ENCODE measurements at regions not wholly inside any gene's neighbourhood (a gene's known extent, or its start where the extent isn't known, plus 50 kb on each side); places are given as distances from the start of the nearest gene placed in this dataset.

- peaks cover 3% of the 10 kb centered on the region for H3K27me3 ChIP-seq (ENCODE audit: control insufficient read depth, insufficient read depth, low read length)
- no peaks in the 10 kb centered on the region for H3K36me3 ChIP-seq (ENCODE audit: control insufficient read depth, low read depth, low read length)
- peaks cover 2% of the 10 kb centered on the region for H3K4me1 ChIP-seq (ENCODE audit: control insufficient read depth, low read depth, low read length)
- H3K27ac ChIP-seq (ENCODE audit: low read length): no peak overlapping the region
- H3K9me3 ChIP-seq (ENCODE audit: control insufficient read depth, low read depth, low read length): no peaks in the 10 kb centered on the region
- H3K9ac ChIP-seq (ENCODE audit: low read length): no peak overlapping the region
- no peak overlapping the region for H3K4me3 ChIP-seq (ENCODE audit: low read length)
Observed at GRCh38 chr3:194279701-194280360, 71.3 kb downstream of the CPN2 start.

- Histone ChIP-seq H3K4me1 (ENCODE audit: control insufficient read depth, low read depth, low read length) (peaks cover 8% of the 10 kb centered on the region), H3K27ac (ENCODE audit: low read length) (no peak overlapping the region), H3K36me3 (ENCODE audit: control insufficient read depth, low read depth, low read length) (no peaks in the 10 kb centered on the region), H3K27me3 (ENCODE audit: control insufficient read depth, insufficient read depth, low read length) (peaks cover 6% of the 10 kb centered on the region), H3K4me3 (ENCODE audit: low read length) (no peak overlapping the region), H3K9me3 (ENCODE audit: control insufficient read depth, low read depth, low read length) (no peaks in the 10 kb centered on the region), H3K9ac (ENCODE audit: low read length) (no peak overlapping the region)
Observed at GRCh38 chr3:194280777-194281176, 70.4 kb downstream of the CPN2 start.

GRCh38 chr3:194281306-194281705, 69.8 kb downstream of the CPN2 start:
- Histone ChIP-seq H3K9me3 (ENCODE audit: control insufficient read depth, low read depth, low read length) (no peaks in the 10 kb centered on the region), H3K4me1 (ENCODE audit: control insufficient read depth, low read depth, low read length) (peaks cover 13% of the 10 kb centered on the region), H3K27me3 (ENCODE audit: control insufficient read depth, insufficient read depth, low read length) (peaks cover 9% of the 10 kb centered on the region), H3K36me3 (ENCODE audit: control insufficient read depth, low read depth, low read length) (no peaks in the 10 kb centered on the region), H3K9ac (ENCODE audit: low read length) (no peak overlapping the region), H3K4me3 (ENCODE audit: low read length) (no peak overlapping the region), H3K27ac (ENCODE audit: low read length) (no peak overlapping the region)

GRCh38 chr3:194281766-194282165, 69.4 kb downstream of the CPN2 start:
- H3K9ac ChIP-seq (ENCODE audit: low read length): no peak overlapping the region
- H3K27ac ChIP-seq (ENCODE audit: low read length): no peak overlapping the region
- H3K9me3 ChIP-seq (ENCODE audit: control insufficient read depth, low read depth, low read length): no peaks in the 10 kb centered on the region
- no peaks in the 10 kb centered on the region for H3K36me3 ChIP-seq (ENCODE audit: control insufficient read depth, low read depth, low read length)
- peaks cover 9% of the 10 kb centered on the region for H3K27me3 ChIP-seq (ENCODE audit: control insufficient read depth, insufficient read depth, low read length)
- peaks cover 17% of the 10 kb centered on the region for H3K4me1 ChIP-seq (ENCODE audit: control insufficient read depth, low read depth, low read length)
- no peak overlapping the region for H3K4me3 ChIP-seq (ENCODE audit: low read length)

GRCh38 chr3:194282436-194283122, 68.5 kb downstream of the CPN2 start:
- Histone ChIP-seq H3K9me3 (ENCODE audit: control insufficient read depth, low read depth, low read length) (no peaks in the 10 kb centered on the region), H3K4me3 (ENCODE audit: low read length) (no peak overlapping the region), H3K36me3 (ENCODE audit: control insufficient read depth, low read depth, low read length) (no peaks in the 10 kb centered on the region)

GRCh38 chr3:194283221-194284006, 67.7 kb downstream of the CPN2 start:
- Histone ChIP-seq H3K4me1 (ENCODE audit: control insufficient read depth, low read depth, low read length) (peaks cover 31% of the 10 kb centered on the region), H3K4me3 (ENCODE audit: low read length) (no peak overlapping the region), H3K9me3 (ENCODE audit: control insufficient read depth, low read depth, low read length) (no peaks in the 10 kb centered on the region), H3K27me3 (ENCODE audit: control insufficient read depth, insufficient read depth, low read length) (peaks cover 9% of the 10 kb centered on the region), H3K27ac (ENCODE audit: low read length) (no peak overlapping the region), H3K36me3 (ENCODE audit: control insufficient read depth, low read depth, low read length) (no peaks in the 10 kb centered on the region), H3K9ac (ENCODE audit: low read length) (no peak overlapping the region)

More at GRCh38 chr3:194282436-194283122, 68.5 kb downstream of the CPN2 start:
- Histone ChIP-seq H3K27ac (ENCODE audit: low read length) (no peak overlapping the region), H3K4me1 (ENCODE audit: control insufficient read depth, low read depth, low read length) (peaks cover 23% of the 10 kb centered on the region), H3K27me3 (ENCODE audit: control insufficient read depth, insufficient read depth, low read length) (peaks cover 9% of the 10 kb centered on the region), H3K9ac (ENCODE audit: low read length) (no peak overlapping the region)

- Histone ChIP-seq H3K9ac (ENCODE audit: low read length) (no peak overlapping the region), H3K27ac (ENCODE audit: low read length) (no peak overlapping the region), H3K36me3 (ENCODE audit: control insufficient read depth, low read depth, low read length) (no peaks in the 10 kb centered on the region), H3K4me1 (ENCODE audit: control insufficient read depth, low read depth, low read length) (peaks cover 34% of the 10 kb centered on the region), H3K9me3 (ENCODE audit: control insufficient read depth, low read depth, low read length) (no peaks in the 10 kb centered on the region), H3K4me3 (ENCODE audit: low read length) (no peak overlapping the region), H3K27me3 (ENCODE audit: control insufficient read depth, insufficient read depth, low read length) (peaks cover 9% of the 10 kb centered on the region)
Observed at GRCh38 chr3:194284351-194284750, 66.8 kb downstream of the CPN2 start.

GRCh38 chr3:194285024-194285849, 65.9 kb downstream of the CPN2 start:
- no peaks in the 10 kb centered on the region for H3K36me3 ChIP-seq (ENCODE audit: control insufficient read depth, low read depth, low read length)
- peak overlapping the region; percentile 49 for H3K4me3 ChIP-seq (ENCODE audit: low read length)
- no peak overlapping the region for H3K9ac ChIP-seq (ENCODE audit: low read length)
- peaks cover 9% of the 10 kb centered on the region for H3K27me3 ChIP-seq (ENCODE audit: control insufficient read depth, insufficient read depth, low read length)
- H3K27ac ChIP-seq (ENCODE audit: low read length): no peak overlapping the region
- H3K4me1 ChIP-seq (ENCODE audit: control insufficient read depth, low read depth, low read length): peaks cover 34% of the 10 kb centered on the region
- H3K9me3 ChIP-seq (ENCODE audit: control insufficient read depth, low read depth, low read length): no peaks in the 10 kb centered on the region

GRCh38 chr3:194285850-194286197, 65.3 kb downstream of the CPN2 start:
- peak overlapping the region; percentile 32 for H3K9ac ChIP-seq (ENCODE audit: low read length)
- H3K9me3 ChIP-seq (ENCODE audit: control insufficient read depth, low read depth, low read length): no peaks in the 10 kb centered on the region
- H3K27me3 ChIP-seq (ENCODE audit: control insufficient read depth, insufficient read depth, low read length): peaks cover 9% of the 10 kb centered on the region
- H3K36me3 ChIP-seq (ENCODE audit: control insufficient read depth, low read depth, low read length): no peaks in the 10 kb centered on the region
- peaks cover 34% of the 10 kb centered on the region for H3K4me1 ChIP-seq (ENCODE audit: control insufficient read depth, low read depth, low read length)
- H3K4me3 ChIP-seq (ENCODE audit: low read length): peak overlapping the region; percentile 49
- H3K27ac ChIP-seq (ENCODE audit: low read length): no peak overlapping the region

- Histone ChIP-seq H3K4me3 (ENCODE audit: low read length) (peak overlapping the region; percentile 49), H3K36me3 (ENCODE audit: control insufficient read depth, low read depth, low read length) (no peaks in the 10 kb centered on the region), H3K4me1 (ENCODE audit: control insufficient read depth, low read depth, low read length) (peaks cover 34% of the 10 kb centered on the region), H3K27me3 (ENCODE audit: control insufficient read depth, insufficient read depth, low read length) (peaks cover 9% of the 10 kb centered on the region), H3K27ac (ENCODE audit: low read length) (peak overlapping the region; percentile 8), H3K9ac (ENCODE audit: low read length) (peak overlapping the region; percentile 32), H3K9me3 (ENCODE audit: control insufficient read depth, low read depth, low read length) (no peaks in the 10 kb centered on the region)
Observed at GRCh38 chr3:194286375-194287146, 64.6 kb downstream of the CPN2 start.

All from iPS-18a (cell line).